Naive thymus-derived CD8-positive, alpha-beta T cell (primary cell): ENCODE measurements at regions not wholly inside any gene's neighbourhood (a gene's known extent, or its start where the extent isn't known, plus 50 kb on each side); places are given as distances from the start of the nearest gene placed in this dataset.

Source experiments
- ATAC-seq, 2 donors: fragments of 150-1000 bp; cut with Tn5 transposase in 1 of 2; sonication (Bioruptor Pico), chemical (Tn5 transposase) in 1 of 2; 1 replicate in 1 of 2; 2 replicates in 1 of 2; pipeline ENCODE4 v1.10.0; 2021; ENCODE audit warnings: mild to moderate bottlenecking in 2 of 2, moderate library complexity in 2 of 2
- POLR2A ChIA-PET: fragments of 350-600 bp; sonication (Branson Sonifier 250); formaldehyde crosslinking; loops from one replicate; lab custom pipeline; 2021; ENCODE audit warnings: antibody characterized with exemption; lab: Charles Lee
- DNase-seq, 10 donors: peaks; one replicate each; pipeline versions ENCODE4 v3.0.0 to v3.0.0-alpha.2; 2020 to 2022
- H3K27ac Mint-ChIP-seq, 10 donors: one replicate each; pipeline ENCODE4 v1.8.0; 2020 to 2022; ENCODE audit warnings: mild to moderate bottlenecking in 10 of 10, mixed read lengths in 10 of 10, moderate library complexity in 4 of 10, inconsistent platforms in 1 of 10
- H3K27me3 Mint-ChIP-seq, 5 donors: one replicate each; pipeline ENCODE4 v1.8.0; 2021 to 2022; ENCODE audit warnings: mixed read lengths in 5 of 5
- H3K36me3 Mint-ChIP-seq, 3 donors: one replicate each; pipeline ENCODE4 v1.8.0; 2020 to 2022; ENCODE audit warnings: mixed read lengths in 3 of 3, mild to moderate bottlenecking in 2 of 3, inconsistent platforms in 1 of 3
- H3K4me1 Mint-ChIP-seq, 4 donors: one replicate each; pipeline ENCODE4 v1.8.0; 2021 to 2022; ENCODE audit warnings: mixed read lengths in 4 of 4
- H3K4me3 Mint-ChIP-seq, 10 donors: one replicate each; pipeline ENCODE4 v1.8.0; 2020 to 2022; ENCODE audit warnings: mild to moderate bottlenecking in 10 of 10, mixed read lengths in 10 of 10, moderate library complexity in 6 of 10, inconsistent platforms in 1 of 10
- H3K9me3 Mint-ChIP-seq, 9 donors: one replicate each; pipeline ENCODE4 v1.8.0; 2020 to 2022; ENCODE audit warnings: mixed read lengths in 9 of 9, mild to moderate bottlenecking in 3 of 9, inconsistent platforms in 1 of 9, moderate library complexity in 1 of 9

DNA sequence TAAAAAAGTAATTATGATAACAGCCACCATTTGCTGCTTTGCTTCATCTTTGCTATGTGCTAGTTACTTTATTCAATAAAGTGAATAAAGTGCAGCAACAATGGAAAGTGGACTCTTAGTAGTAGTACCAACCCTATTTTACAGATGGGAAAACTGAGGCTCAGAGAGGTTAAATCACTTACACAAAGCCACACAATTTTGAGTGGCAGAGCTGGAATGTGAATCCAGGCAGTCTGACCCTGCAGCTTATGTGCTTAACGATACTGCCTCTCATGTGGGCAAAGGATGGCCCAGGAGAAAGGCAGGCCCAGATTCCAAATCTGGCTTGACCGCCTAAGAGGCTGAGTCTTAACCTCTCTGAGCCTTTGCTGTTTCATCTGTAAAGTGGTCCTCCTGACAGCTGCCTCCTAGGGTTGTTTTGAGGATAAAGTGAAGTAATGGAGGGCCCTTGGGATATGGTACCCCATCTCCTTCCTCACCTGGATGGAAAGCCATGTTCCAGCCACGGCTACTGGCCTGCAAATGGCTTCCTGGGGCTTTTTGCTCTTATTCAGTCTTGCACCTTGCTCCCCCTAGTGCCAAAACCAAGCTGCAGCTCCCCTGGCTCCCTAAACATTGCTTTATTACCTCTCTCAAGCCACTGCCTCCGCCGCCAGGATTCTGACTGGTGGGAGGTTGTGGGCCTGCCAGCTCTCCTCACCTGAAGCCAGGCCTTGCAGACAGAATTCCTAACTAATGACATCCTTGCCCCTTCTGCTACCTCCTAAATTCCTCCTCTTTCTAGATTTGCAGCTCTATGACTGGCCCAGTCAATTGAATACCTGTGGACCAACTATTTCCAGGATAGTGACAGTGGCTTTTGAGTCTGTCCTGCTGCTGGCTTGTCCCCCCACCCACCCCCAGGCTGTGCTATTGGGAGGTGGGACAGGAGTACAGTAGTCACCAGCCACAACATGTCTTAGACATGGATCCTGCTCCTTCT, 283.3 kb upstream of the PWP1 start:
- DNase-seq (peak; percentile 15 to 77 (median 57)), ATAC-seq (peak; percentile 77 to 78)
- H3K9me3 Mint-ChIP-seq: no peaks in the 10 kb centered on the region
- peaks cover 30 to 57% (median 42%) of the 10 kb centered on the region in 4 donors for H3K4me1 Mint-ChIP-seq
- peaks cover 0 to 2% (median 0%) of the 10 kb centered on the region in 3 donors for H3K36me3 Mint-ChIP-seq
- no peaks in the 10 kb centered on the region for H3K27me3 Mint-ChIP-seq
- peak overlapping the region in 6 of 10 donors; percentile 55 to 89 (median 86) for H3K27ac Mint-ChIP-seq
- H3K4me3 Mint-ChIP-seq: peak overlapping the region in 3 of 10 donors; percentile 26 to 53 (median 45)
- POLR2A ChIA-PET: interaction anchor here (0.7 to 6.7 kb wide), 8 partner anchors 9 to 203 kb away, joined by 3 to 80 read pairs (median 3); a partner anchor contains a TSS

DNA sequence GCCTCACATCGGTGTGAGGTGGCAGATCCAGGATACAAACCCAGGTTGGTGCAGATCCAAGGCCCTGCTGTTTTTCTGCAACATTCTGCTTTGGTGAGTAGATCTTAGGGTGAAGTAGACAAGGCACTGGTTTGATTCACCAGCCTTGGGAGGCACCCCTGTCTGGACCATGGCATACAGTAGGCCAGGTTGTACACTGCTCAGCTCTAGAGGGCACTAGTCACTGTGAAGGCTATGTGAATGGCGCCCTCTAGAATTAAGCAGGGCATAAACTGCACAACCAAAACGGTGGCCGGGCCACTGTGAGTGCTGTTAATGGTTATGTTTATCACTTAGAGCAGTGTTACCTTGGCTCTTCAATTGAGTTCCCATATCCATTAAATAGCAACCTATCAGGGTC, 280.6 kb upstream of the PWP1 start:
- no peaks in the 10 kb centered on the region for H3K27me3 Mint-ChIP-seq
- POLR2A ChIA-PET: interaction anchor here (1.8 kb wide), 1 partner anchor 85 kb away, joined by 4 read pairs; no protein-coding TSS in a partner anchor

GRCh38 chr12:107405436-107405835, 280.2 kb upstream of the PWP1 start:
- ATAC-seq (no peak), DNase-seq (no peak)
- no peak overlapping the region for H3K4me3 Mint-ChIP-seq
- H3K27me3 Mint-ChIP-seq: no peaks in the 10 kb centered on the region
- H3K9me3 Mint-ChIP-seq: no peaks in the 10 kb centered on the region
- H3K36me3 Mint-ChIP-seq: peaks cover 0 to 2% (median 2%) of the 10 kb centered on the region in 3 donors
- H3K27ac Mint-ChIP-seq: no peak overlapping the region
- POLR2A ChIA-PET: interaction anchor here (1.8 kb wide), 1 partner anchor 86 kb away, joined by 4 read pairs; no protein-coding TSS in a partner anchor
- peaks cover 19 to 43% (median 29%) of the 10 kb centered on the region in 4 donors for H3K4me1 Mint-ChIP-seq

More for the DNA sequence above, 280.6 kb upstream of the PWP1 start:
- Mint-ChIP-seq H3K27ac (peak overlapping the region in 2 of 10 donors; percentile 5 to 33), H3K4me1 (peaks cover 20 to 40% (median 29%) of the 10 kb centered on the region in 4 donors), H3K36me3 (peaks cover 0 to 2% (median 1%) of the 10 kb centered on the region in 3 donors), H3K9me3 (no peaks in the 10 kb centered on the region), H3K4me3 (no peak overlapping the region)
- peak; percentile 50 to 51 for ATAC-seq
- peak in 2 of 10 donors; percentile 10 for DNase-seq

GRCh38 chr12:107406932-107407331, 278.7 kb upstream of the PWP1 start:
- POLR2A ChIA-PET: interaction anchor here (0.5 to 0.7 kb wide), 2 partner anchors 19 to 86 kb away, joined by 3 to 4 read pairs; no protein-coding TSS in a partner anchor
- Mint-ChIP-seq H3K36me3 (peaks cover 0 to 4% (median 2%) of the 10 kb centered on the region in 3 donors), H3K27ac (no peak overlapping the region), H3K27me3 (no peaks in the 10 kb centered on the region), H3K4me1 (peaks cover 6 to 31% (median 20%) of the 10 kb centered on the region in 4 donors), H3K9me3 (no peaks in the 10 kb centered on the region), H3K4me3 (no peak overlapping the region)
- DNase-seq: no peak
- ATAC-seq: no peak

- ATAC-seq (no peak), DNase-seq (no peak)
- Mint-ChIP-seq H3K27ac (peak overlapping the region in 2 of 10 donors; percentile 54 to 64), H3K4me3 (no peak overlapping the region), H3K36me3 (peaks cover 0 to 16% (median 8%) of the 10 kb centered on the region in 3 donors), H3K4me1 (peaks cover 0 to 15% (median 7%) of the 10 kb centered on the region in 4 donors), H3K27me3 (no peaks in the 10 kb centered on the region), H3K9me3 (no peaks in the 10 kb centered on the region)
- POLR2A ChIA-PET: no interaction called here
Observed at GRCh38 chr12:107411792-107412535, 273.6 kb upstream of the PWP1 start.

DNA sequence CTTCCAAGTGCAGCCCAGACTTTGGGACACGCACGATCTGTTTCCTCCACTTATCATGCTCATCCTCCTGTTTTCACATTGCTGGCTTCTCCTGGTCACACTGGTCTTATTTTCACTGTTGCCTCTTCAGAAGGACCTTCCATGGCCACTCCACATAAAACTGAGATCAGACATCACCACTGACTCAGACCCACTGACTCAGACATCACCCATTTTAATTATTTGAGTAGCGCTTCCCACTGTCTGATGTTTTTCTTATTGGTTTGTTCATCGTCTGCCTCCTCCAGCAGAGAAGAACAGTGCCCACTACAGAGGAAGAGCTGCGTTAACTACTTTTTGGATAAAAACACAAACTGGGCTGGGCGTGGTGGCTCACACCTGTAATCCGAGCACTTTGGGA, 270.5 kb upstream of the PWP1 start:
- ATAC-seq (no peak), DNase-seq (no peak)
- H3K36me3 Mint-ChIP-seq: peaks cover 9 to 32% (median 22%) of the 10 kb centered on the region in 3 donors
- peaks cover 0 to 34% (median 8%) of the 10 kb centered on the region in 4 donors for H3K4me1 Mint-ChIP-seq
- POLR2A ChIA-PET: no interaction called here
- peak overlapping the region in 2 of 10 donors; percentile 21 to 63 for H3K27ac Mint-ChIP-seq
- no peak overlapping the region for H3K4me3 Mint-ChIP-seq
- no peaks in the 10 kb centered on the region for H3K27me3 Mint-ChIP-seq
- peaks cover 0 to 4% (median under 1%) of the 10 kb centered on the region in 9 donors for H3K9me3 Mint-ChIP-seq

DNA sequence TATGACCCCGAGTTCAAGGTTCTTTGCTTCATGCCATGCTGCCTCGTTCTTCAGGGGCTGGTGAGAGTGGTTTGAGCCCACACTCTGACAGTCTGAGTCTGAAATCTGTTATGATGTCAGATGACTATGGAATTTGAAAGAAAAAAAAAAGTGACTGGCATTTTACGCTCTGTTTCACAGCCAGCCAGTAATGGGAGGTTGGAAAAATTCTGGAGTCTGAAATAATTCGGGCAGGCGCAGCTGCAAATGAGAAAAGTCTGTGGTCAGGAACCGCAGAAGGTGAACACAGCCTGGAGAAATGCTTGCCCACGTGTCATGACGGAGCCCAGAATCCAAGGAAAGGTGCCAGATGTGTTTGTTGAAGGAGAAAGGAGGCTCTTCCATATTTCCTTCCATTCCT, 269.8 kb upstream of the PWP1 start:
- POLR2A ChIA-PET: no interaction called here
- no peak for ATAC-seq
- peaks cover 12 to 34% (median 22%) of the 10 kb centered on the region in 3 donors for H3K36me3 Mint-ChIP-seq

GRCh38 chr12:107417004-107417403, 268.6 kb upstream of the PWP1 start:
- Mint-ChIP-seq H3K27me3 (no peaks in the 10 kb centered on the region), H3K9me3 (peaks cover 0 to 6% (median 2%) of the 10 kb centered on the region in 9 donors), H3K27ac (no peak overlapping the region), H3K36me3 (peaks cover 12 to 34% (median 22%) of the 10 kb centered on the region in 3 donors), H3K4me3 (no peak overlapping the region), H3K4me1 (peaks cover 0 to 36% (median 9%) of the 10 kb centered on the region in 4 donors)
- ATAC-seq: no peak
- no peak for DNase-seq
- POLR2A ChIA-PET: no interaction called here

More for the DNA sequence above, 269.8 kb upstream of the PWP1 start:
- H3K27me3 Mint-ChIP-seq: no peaks in the 10 kb centered on the region
- H3K27ac Mint-ChIP-seq: peak overlapping the region in 2 of 10 donors; percentile 13 to 17
- DNase-seq: no peak
- peaks cover 0 to 32% (median 10%) of the 10 kb centered on the region in 4 donors for H3K4me1 Mint-ChIP-seq
- no peak overlapping the region for H3K4me3 Mint-ChIP-seq
- H3K9me3 Mint-ChIP-seq: peaks cover 0 to 6% (median 2%) of the 10 kb centered on the region in 9 donors

DNA sequence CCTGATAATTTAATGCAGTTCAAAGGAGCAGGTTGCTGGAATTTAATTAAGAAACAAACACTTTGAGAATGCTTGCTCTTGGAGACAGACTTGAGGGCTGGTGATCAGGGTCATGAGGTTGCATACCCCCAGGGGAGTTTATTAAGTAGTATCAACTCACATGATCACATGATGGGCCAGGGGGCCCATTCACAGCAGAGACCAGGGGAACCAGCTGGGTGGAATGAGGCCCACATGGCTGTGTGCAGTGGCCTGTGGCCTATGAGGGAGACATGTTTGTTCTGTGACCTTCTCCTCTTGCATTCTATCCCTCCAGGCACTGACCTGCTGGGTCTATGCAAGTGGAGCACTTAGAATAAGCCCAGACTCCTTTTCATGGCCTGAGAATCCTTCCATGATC, 266.6 kb upstream of the PWP1 start:
- POLR2A ChIA-PET: no interaction called here
- Mint-ChIP-seq H3K27ac (peak overlapping the region in 1 of 10 donors; percentile 48), H3K27me3 (no peaks in the 10 kb centered on the region), H3K9me3 (peaks cover 0 to 6% (median 2%) of the 10 kb centered on the region in 9 donors), H3K36me3 (peaks cover 12 to 35% (median 26%) of the 10 kb centered on the region in 3 donors), H3K4me3 (no peak overlapping the region), H3K4me1 (peaks cover 0 to 40% (median 14%) of the 10 kb centered on the region in 4 donors)
- DNase-seq (no peak), ATAC-seq (no peak)

DNA sequence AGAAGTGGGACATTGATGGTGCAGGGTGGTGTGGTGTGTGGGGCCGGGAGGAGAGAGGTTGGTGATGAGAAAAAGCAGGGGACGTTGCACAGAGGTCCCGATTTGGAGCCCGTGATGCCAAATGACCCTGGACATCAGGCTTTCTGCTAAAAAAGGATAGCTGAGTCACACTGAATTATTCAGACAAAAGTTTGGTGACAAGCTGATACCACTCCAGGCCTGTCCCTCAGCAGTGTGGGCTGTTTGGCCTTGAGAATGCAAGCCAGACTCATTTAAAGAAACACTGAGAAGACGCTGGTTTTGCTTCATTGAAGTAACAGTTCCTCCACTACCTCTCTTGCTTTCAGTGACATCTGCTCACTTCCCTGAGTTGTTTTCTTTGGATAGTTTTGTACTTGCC, 262.1 kb upstream of the PWP1 start:
- no peaks in the 10 kb centered on the region for H3K27me3 Mint-ChIP-seq
- peaks cover 18 to 31% (median 22%) of the 10 kb centered on the region in 3 donors for H3K36me3 Mint-ChIP-seq
- H3K27ac Mint-ChIP-seq: peak overlapping the region in 1 of 10 donors; percentile 1
- H3K9me3 Mint-ChIP-seq: peaks cover 0 to 8% (median 2%) of the 10 kb centered on the region in 9 donors
- ATAC-seq: no peak
- no peak overlapping the region for H3K4me3 Mint-ChIP-seq
- H3K4me1 Mint-ChIP-seq: peaks cover under 1 to 41% (median 23%) of the 10 kb centered on the region in 4 donors
- no peak for DNase-seq
- POLR2A ChIA-PET: no interaction called here

DNA sequence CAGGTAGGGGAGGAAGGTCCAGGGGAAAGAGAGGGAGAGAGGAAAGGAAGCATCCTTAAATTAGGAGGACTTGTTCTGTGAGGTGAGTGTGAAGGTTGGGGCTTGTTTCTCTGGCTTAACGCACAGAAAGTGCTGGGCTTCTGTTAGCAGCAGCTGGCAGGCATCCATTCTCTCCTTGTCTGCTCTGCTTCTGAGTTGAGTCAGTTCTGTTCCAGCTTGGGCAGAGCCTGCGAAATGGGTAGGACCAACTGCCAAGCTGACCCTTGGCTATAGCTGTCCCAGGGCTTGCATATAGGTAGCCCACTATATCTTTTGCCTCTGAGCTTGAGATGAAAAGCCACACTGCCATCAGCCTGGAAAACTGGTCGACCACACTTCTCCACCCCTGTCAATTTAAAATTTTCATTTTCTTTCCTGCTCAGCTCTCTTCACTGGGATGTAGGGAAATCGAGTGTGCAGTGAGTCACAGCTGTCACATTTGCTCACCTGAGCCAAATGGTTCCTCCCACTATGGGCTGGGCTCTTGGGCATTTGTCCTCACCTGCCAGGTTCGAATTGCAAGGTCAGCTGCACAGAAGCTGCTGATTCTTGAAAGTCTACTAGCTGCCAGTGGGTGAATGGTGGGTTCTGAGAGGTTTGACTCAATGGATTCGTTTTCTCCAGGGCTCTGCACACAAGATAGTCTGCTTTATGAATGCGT, 256.4 kb upstream of the PWP1 start:
- Mint-ChIP-seq H3K4me1 (peaks cover 25 to 55% (median 33%) of the 10 kb centered on the region in 4 donors), H3K27me3 (no peaks in the 10 kb centered on the region), H3K36me3 (peaks cover 6 to 17% (median 6%) of the 10 kb centered on the region in 3 donors), H3K9me3 (peaks cover 0 to 3% (median 0%) of the 10 kb centered on the region in 9 donors), H3K27ac (peak overlapping the region in 3 of 10 donors; percentile 14 to 87 (median 49)), H3K4me3 (peak overlapping the region in 1 of 10 donors; percentile 25)
- POLR2A ChIA-PET: no interaction called here
- DNase-seq (no peak), ATAC-seq (no peak)
